Activated B cell treated with CpG ODN at 0.5 μM for 24 hours (primary cell): ENCODE measurements at regions not wholly inside any gene's neighbourhood (a gene's known extent, or its start where the extent isn't known, plus 50 kb on each side); places are given as distances from the start of the nearest gene placed in this dataset.

ENCODE experiments used
- ATAC-seq: fragments of 200-7000 bp; cut with Tn5 transposase; one replicate; pipeline ENCODE4 v1.10.0; 2021; ENCODE audit warnings: low read depth, mild to moderate bottlenecking, moderate library complexity
- CTCF ChIA-PET: fragments of 350-600 bp; sonication (Branson Sonifier 250); formaldehyde crosslinking; loops from one replicate; lab custom pipeline; 2021; ENCODE audit warnings: antibody characterized with exemption; lab: Charles Lee
- POLR2A ChIA-PET: fragments of 350-600 bp; sonication (Branson Sonifier 250); formaldehyde crosslinking; loops from one replicate; lab custom pipeline; 2021; ENCODE audit warnings: antibody characterized with exemption; lab: Charles Lee
- DNase-seq: peaks from one replicate; pipeline ENCODE4 v3.0.0; 2022
- H3K27ac Mint-ChIP-seq: one replicate; pipeline ENCODE4 v1.8.0; 2020; ENCODE audit warnings: mixed read lengths
- H3K27me3 Mint-ChIP-seq: one replicate; pipeline ENCODE4 v1.8.0; 2021; ENCODE audit warnings: mixed read lengths
- H3K36me3 Mint-ChIP-seq: one replicate; pipeline ENCODE4 v1.8.0; 2021; ENCODE audit warnings: low read depth, mixed read lengths
- H3K4me1 Mint-ChIP-seq: one replicate; pipeline ENCODE4 v1.8.0; 2021; ENCODE audit warnings: mixed read lengths
- H3K4me3 Mint-ChIP-seq: one replicate; pipeline ENCODE4 v1.8.0; 2020; ENCODE audit warnings: mild to moderate bottlenecking, mixed read lengths
- H3K9me3 Mint-ChIP-seq: one replicate; pipeline ENCODE4 v1.8.0; 2020; ENCODE audit warnings: mixed read lengths
- intact Hi-C: fragments of 100-400 bp; cut with micrococcal nuclease; formaldehyde crosslinking; loops from one replicate; pipeline ENCODE4 v1.15.1; 2024
- TF ChIP-seq, protein P1 (sequence below): fragments of 200-600 bp; IDR thresholded peaks from one replicate; pipeline ENCODE4 v1.8.0; 2022; ENCODE audit warnings: antibody characterized with exemption, mild to moderate bottlenecking

DNA sequence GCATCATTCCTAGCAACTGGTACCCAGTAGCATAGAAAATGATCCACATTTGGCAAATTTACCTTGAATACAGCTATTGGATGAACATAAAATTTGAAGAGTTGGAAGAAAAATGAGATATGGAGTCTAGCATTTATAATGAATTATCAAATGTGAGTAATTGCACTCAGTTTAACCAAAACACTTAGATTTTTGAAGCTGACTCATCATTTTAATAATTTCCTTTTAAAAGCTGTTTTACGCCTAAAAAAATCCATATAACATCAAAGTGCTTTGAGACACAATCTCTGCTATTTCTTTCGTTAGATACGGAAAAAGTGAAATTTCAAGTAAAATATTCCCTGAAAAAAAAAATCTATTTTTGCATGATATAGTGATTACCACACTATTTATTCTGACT is 767.4 kb downstream of the ROBO2 start:
- TF ChIP-seq, protein P1, sequence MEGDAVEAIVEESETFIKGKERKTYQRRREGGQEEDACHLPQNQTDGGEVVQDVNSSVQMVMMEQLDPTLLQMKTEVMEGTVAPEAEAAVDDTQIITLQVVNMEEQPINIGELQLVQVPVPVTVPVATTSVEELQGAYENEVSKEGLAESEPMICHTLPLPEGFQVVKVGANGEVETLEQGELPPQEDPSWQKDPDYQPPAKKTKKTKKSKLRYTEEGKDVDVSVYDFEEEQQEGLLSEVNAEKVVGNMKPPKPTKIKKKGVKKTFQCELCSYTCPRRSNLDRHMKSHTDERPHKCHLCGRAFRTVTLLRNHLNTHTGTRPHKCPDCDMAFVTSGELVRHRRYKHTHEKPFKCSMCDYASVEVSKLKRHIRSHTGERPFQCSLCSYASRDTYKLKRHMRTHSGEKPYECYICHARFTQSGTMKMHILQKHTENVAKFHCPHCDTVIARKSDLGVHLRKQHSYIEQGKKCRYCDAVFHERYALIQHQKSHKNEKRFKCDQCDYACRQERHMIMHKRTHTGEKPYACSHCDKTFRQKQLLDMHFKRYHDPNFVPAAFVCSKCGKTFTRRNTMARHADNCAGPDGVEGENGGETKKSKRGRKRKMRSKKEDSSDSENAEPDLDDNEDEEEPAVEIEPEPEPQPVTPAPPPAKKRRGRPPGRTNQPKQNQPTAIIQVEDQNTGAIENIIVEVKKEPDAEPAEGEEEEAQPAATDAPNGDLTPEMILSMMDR = no peak
- ChIA-PET CTCF (no interaction called here), POLR2A (no interaction called here)
- Mint-ChIP-seq H3K4me1 (no peaks in the 10 kb centered on the region), H3K27me3 (no peaks in the 10 kb centered on the region), H3K27ac (no peak overlapping the region), H3K4me3 (no peak overlapping the region), H3K9me3 (peaks cover 7% of the 10 kb centered on the region), H3K36me3 (no peaks in the 10 kb centered on the region)
- ATAC-seq = no peak
- DNase-seq = no peak
- intact Hi-C loops = no loop called here

DNA sequence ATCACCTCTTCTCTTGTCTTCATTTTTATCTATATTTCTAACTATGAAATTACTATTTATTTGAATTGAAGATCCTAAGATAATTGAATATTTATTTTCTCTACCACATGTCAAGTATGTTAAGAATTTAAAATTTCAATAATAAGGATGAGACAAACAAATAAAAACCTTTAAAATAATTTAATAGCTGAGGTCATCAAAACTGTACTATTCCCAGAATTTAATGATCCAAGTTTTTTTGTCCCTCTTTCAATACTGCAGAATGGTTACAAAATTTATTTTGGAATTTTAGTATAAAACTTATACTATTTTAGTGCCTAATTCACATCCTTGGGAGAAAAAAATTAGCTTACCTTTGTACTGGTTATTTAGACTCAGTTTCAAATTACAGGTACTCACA is 774.9 kb downstream of the ROBO2 start:
- CTCF ChIA-PET = no interaction called here
- H3K9me3 Mint-ChIP-seq = peaks cover 6% of the 10 kb centered on the region
- TF ChIP-seq, protein P1 = no peak
- no peak overlapping the region for H3K4me3 Mint-ChIP-seq
- H3K36me3 Mint-ChIP-seq = no peaks in the 10 kb centered on the region
- ATAC-seq = no peak
- POLR2A ChIA-PET = no interaction called here
- no peak for DNase-seq
- no peak overlapping the region for H3K27ac Mint-ChIP-seq
- intact Hi-C loops = no loop called here
- H3K4me1 Mint-ChIP-seq = no peaks in the 10 kb centered on the region
- H3K27me3 Mint-ChIP-seq = no peaks in the 10 kb centered on the region

GRCh38 chr3:77815467-77815866 is 775.6 kb downstream of the ROBO2 start:
- ATAC-seq = no peak
- DNase-seq = no peak
- CTCF ChIA-PET = no interaction called here
- Mint-ChIP-seq H3K4me1 (no peaks in the 10 kb centered on the region), H3K9me3 (peaks cover 6% of the 10 kb centered on the region), H3K27ac (no peak overlapping the region), H3K27me3 (no peaks in the 10 kb centered on the region), H3K36me3 (no peaks in the 10 kb centered on the region), H3K4me3 (no peak overlapping the region)
- TF ChIP-seq, protein P1 = no peak
- POLR2A ChIA-PET = no interaction called here
- intact Hi-C loops = no loop called here

- no peaks in the 10 kb centered on the region for H3K4me1 Mint-ChIP-seq
- H3K27me3 Mint-ChIP-seq = no peaks in the 10 kb centered on the region
- H3K36me3 Mint-ChIP-seq = no peaks in the 10 kb centered on the region
- intact Hi-C loops = no loop called here
- H3K9me3 Mint-ChIP-seq = peaks cover 6% of the 10 kb centered on the region
- ATAC-seq (no peak), DNase-seq (no peak)
- H3K4me3 Mint-ChIP-seq = no peak overlapping the region
- ChIA-PET POLR2A (no interaction called here), CTCF (no interaction called here)
- no peak overlapping the region for H3K27ac Mint-ChIP-seq
- TF ChIP-seq, protein P1 = no peak
Measured at GRCh38 chr3:77816366-77816765, 776.5 kb downstream of the ROBO2 start.

DNA sequence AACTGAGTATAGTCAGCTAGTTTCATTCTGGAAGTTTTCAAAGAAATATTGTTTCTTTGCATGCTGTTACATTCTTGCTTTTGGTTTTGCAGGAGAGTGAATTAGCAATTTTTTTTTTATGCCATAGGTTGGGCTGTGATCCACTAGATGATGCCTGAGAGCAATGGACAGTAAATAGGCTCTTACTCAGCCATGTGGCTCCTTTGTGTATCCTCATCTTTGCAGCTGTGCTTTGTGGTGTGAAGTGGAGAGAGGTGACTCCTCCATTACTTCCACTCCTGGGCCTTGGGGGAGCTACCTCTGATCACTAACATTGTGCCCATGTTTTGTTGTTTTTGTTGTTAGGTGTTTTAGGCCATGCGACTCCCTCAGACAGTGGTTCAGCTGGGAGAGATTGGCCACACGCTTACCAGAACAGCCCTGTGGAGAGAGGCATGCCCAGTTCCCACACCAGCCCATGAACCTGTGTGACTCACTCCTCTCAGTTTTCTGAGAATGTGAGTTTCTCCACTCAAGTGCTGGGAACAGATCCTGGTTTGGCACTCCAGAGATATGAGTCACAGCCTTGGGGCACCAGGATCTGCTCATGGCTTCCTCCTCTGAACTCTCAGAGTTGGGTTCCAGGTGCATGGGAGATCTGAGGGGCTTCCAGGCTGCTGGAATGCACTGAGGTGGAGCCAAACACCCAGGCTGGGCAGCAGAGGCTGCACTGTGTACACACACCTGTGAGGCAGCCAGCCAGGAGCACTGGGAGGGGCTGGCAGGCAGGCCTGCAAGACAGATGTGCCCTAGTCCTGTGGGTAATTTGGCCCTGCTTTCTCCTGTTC is 785.3 kb downstream of the ROBO2 start:
- no peak for ATAC-seq
- TF ChIP-seq, protein P1 = no peak
- no peaks in the 10 kb centered on the region for H3K4me1 Mint-ChIP-seq
- no peak overlapping the region for H3K27ac Mint-ChIP-seq
- ChIA-PET POLR2A (no interaction called here), CTCF (no interaction called here)
- intact Hi-C loops = no loop called here
- H3K4me3 Mint-ChIP-seq = no peak overlapping the region
- no peaks in the 10 kb centered on the region for H3K36me3 Mint-ChIP-seq
- peaks cover 14% of the 10 kb centered on the region for H3K9me3 Mint-ChIP-seq
- no peak for DNase-seq
- H3K27me3 Mint-ChIP-seq = no peaks in the 10 kb centered on the region
